SK-N-SH treated with all-trans-retinoic acid at 6 μM for 48 hours (cell line): ENCODE measurements at regions not wholly inside any gene's neighbourhood (a gene's known extent, or its start where the extent isn't known, plus 50 kb on each side); places are given as distances from the start of the nearest gene placed in this dataset.

Experiments used
- ATAC-seq: fragments of 200-7000 bp; cut with Tn5 transposase; 3 replicates; pipeline ENCODE4 v1.9.1; 2020; ENCODE audit warnings: mild to moderate bottlenecking, moderate library complexity
- ARNTL ChIP-seq: fragments of 450-650 bp; formaldehyde crosslinking; IDR thresholded peaks from 2 replicates; pipeline ENCODE4 v1.5.0; 2020; ENCODE audit warnings: low read depth, mild to moderate bottlenecking, moderate library complexity, borderline replicate concordance
- BACH2 ChIP-seq: fragments of 250-450 bp; sonication (Bioruptor Pico); IDR thresholded peaks from 2 replicates; pipeline ENCODE4 v1.9.0; 2021; ENCODE audit warnings: mild to moderate bottlenecking, borderline replicate concordance
- CREB5 ChIP-seq: fragments of 250-450 bp; sonication (Bioruptor Pico); IDR thresholded peaks from 2 replicates; pipeline ENCODE4 v1.5.1; 2020; ENCODE audit warnings: low read depth, mild to moderate bottlenecking, moderate library complexity
- CSDC2 ChIP-seq: fragments of 250-450 bp; sonication (Bioruptor Pico); IDR thresholded peaks from 2 replicates; pipeline ENCODE4 v1.5.0; 2020; ENCODE audit warnings: mild to moderate bottlenecking, moderate library complexity
- ESRRG ChIP-seq: fragments of 250-450 bp; sonication (Bioruptor Pico); IDR thresholded peaks from 2 replicates; pipeline ENCODE4 v1.6.1; 2021; ENCODE audit warnings: mild to moderate bottlenecking
- GLIS3 ChIP-seq: fragments of 250-450 bp; sonication (Bioruptor Pico); IDR thresholded peaks from 2 replicates; pipeline ENCODE4 v1.5.0; 2020; ENCODE audit warnings: mild to moderate bottlenecking, moderate library complexity
- ISL1 ChIP-seq: fragments of 250-450 bp; sonication (Bioruptor Pico); IDR thresholded peaks from 2 replicates; pipeline ENCODE4 v2.1.2; 2022; ENCODE audit warnings: mild to moderate bottlenecking, moderate library complexity
- POU6F1 ChIP-seq: fragments of 250-450 bp; sonication (Bioruptor Pico); IDR thresholded peaks from 2 replicates; pipeline ENCODE4 v1.8.0; 2021; ENCODE audit warnings: low read depth, mild to moderate bottlenecking, moderate library complexity, borderline replicate concordance
- PPARA ChIP-seq: fragments of 250-450 bp; sonication (Bioruptor Pico); IDR thresholded peaks from 2 replicates; pipeline ENCODE4 v1.5.0; 2020; ENCODE audit warnings: mild to moderate bottlenecking, borderline replicate concordance
- RARB ChIP-seq: fragments of 250-450 bp; sonication (Bioruptor Pico); IDR thresholded peaks from 2 replicates; pipeline ENCODE4 v1.8.0; 2021; ENCODE audit warnings: mild to moderate bottlenecking, moderate library complexity
- SNAI2 ChIP-seq: fragments of 250-450 bp; sonication (Bioruptor Pico); IDR thresholded peaks from 2 replicates; pipeline ENCODE4 v1.5.0; 2020; ENCODE audit warnings: mild to moderate bottlenecking, moderate library complexity
- TCF4 ChIP-seq: fragments of 250-450 bp; sonication (Bioruptor Pico); IDR thresholded peaks from 2 replicates; pipeline ENCODE4 v1.8.0; 2021; ENCODE audit warnings: mild to moderate bottlenecking, moderate library complexity, borderline replicate concordance
- TOX ChIP-seq: fragments of 250-450 bp; sonication (Bioruptor Pico); IDR thresholded peaks from 2 replicates; pipeline ENCODE4 v1.8.0; 2021; ENCODE audit warnings: mild to moderate bottlenecking, moderate library complexity, borderline replicate concordance
- TSHZ2 ChIP-seq: fragments of 250-450 bp; sonication (Bioruptor Pico); IDR thresholded peaks from 2 replicates; pipeline ENCODE4 v1.5.0; 2020; ENCODE audit warnings: mild to moderate bottlenecking, moderate library complexity
- ZC3H10 ChIP-seq: fragments of 250-450 bp; sonication (Bioruptor Pico); IDR thresholded peaks from 2 replicates; pipeline ENCODE4 v1.5.1; 2021; ENCODE audit warnings: mild to moderate bottlenecking, moderate library complexity
- ZFP3 ChIP-seq: fragments of 250-450 bp; sonication (Bioruptor Pico); IDR thresholded peaks from 2 replicates; pipeline ENCODE4 v1.5.0; 2020; ENCODE audit warnings: mild to moderate bottlenecking, moderate library complexity
- ZFP30 ChIP-seq: fragments of 450-650 bp; formaldehyde crosslinking; IDR thresholded peaks from 2 replicates; pipeline ENCODE4 v1.5.0; 2022; ENCODE audit warnings: mild to moderate bottlenecking, moderate library complexity
- ZNF565 ChIP-seq: fragments of 450-650 bp; formaldehyde crosslinking; conservative IDR thresholded peaks from 2 replicates; pipeline ENCODE4 v1.5.0; 2020; ENCODE audit warnings: low read depth, mild to moderate bottlenecking, moderate library complexity
- TF ChIP-seq, protein P1 (sequence below): fragments of 250-450 bp; sonication (Bioruptor Pico); IDR thresholded peaks from 2 replicates; pipeline ENCODE4 v1.5.1; 2021; ENCODE audit warnings: mild to moderate bottlenecking, moderate library complexity

GRCh38 chr3:43817064-43817463 lies 126.3 kb downstream of the ABHD5 start:
- no peak for TF ChIP-seq RARB (CRISPR knock-in tag)
- TF ChIP-seq GLIS3, result no peak
- TF ChIP-seq ZFP3 (CRISPR knock-in tag), result no peak
- TF ChIP-seq TCF4 (CRISPR knock-in tag), result no peak
- TF ChIP-seq TSHZ2 (CRISPR knock-in tag), result no peak
- TF ChIP-seq TOX (CRISPR knock-in tag), result no peak
- TF ChIP-seq BACH2, result no peak
- TF ChIP-seq PPARA (CRISPR knock-in tag), result no peak
- TF ChIP-seq, all 23 proteins: peak for 0
- ATAC-seq, result no peak

- TF ChIP-seq SNAI2 (CRISPR knock-in tag), result no peak
- TF ChIP-seq ZNF565 (CRISPR knock-in tag), result no peak
- TF ChIP-seq ZFP3 (CRISPR knock-in tag), result no peak
- no peak for TF ChIP-seq ZC3H10 (CRISPR knock-in tag)
- TF ChIP-seq ISL1, result no peak
- no peak for TF ChIP-seq ESRRG (CRISPR knock-in tag)
- no peak for TF ChIP-seq POU6F1
- TF ChIP-seq CREB5, result no peak
- TF ChIP-seq, all 23 proteins: peak for 0
- no peak for ATAC-seq
Observed at GRCh38 chr3:43817825-43818224, 127.1 kb downstream of the ABHD5 start.

GRCh38 chr3:43818229-43818628 lies 127.5 kb downstream of the ABHD5 start:
- TF ChIP-seq GLIS3 (no peak), CREB5 (no peak), ESRRG (CRISPR knock-in tag) (no peak), RARB (CRISPR knock-in tag) (no peak), ARNTL (CRISPR knock-in tag) (no peak), CSDC2 (CRISPR knock-in tag) (no peak), PPARA (CRISPR knock-in tag) (no peak), TCF4 (CRISPR knock-in tag) (no peak), ISL1 (no peak)
- TF ChIP-seq, protein P1, sequence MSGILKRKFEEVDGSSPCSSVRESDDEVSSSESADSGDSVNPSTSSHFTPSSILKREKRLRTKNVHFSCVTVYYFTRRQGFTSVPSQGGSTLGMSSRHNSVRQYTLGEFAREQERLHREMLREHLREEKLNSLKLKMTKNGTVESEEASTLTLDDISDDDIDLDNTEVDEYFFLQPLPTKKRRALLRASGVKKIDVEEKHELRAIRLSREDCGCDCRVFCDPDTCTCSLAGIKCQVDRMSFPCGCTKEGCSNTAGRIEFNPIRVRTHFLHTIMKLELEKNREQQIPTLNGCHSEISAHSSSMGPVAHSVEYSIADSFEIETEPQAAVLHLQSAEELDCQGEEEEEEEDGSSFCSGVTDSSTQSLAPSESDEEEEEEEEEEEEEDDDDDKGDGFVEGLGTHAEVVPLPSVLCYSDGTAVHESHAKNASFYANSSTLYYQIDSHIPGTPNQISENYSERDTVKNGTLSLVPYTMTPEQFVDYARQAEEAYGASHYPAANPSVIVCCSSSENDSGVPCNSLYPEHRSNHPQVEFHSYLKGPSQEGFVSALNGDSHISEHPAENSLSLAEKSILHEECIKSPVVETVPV, result no peak
- TF ChIP-seq, all 23 proteins: peak for 0
- ATAC-seq, result no peak

- TF ChIP-seq ESRRG (CRISPR knock-in tag), result no peak
- peak; percentile 92 for TF ChIP-seq ZFP30 (CRISPR knock-in tag)
- no peak for ATAC-seq
Observed at GRCh38 chr3:43838009-43838758, 147.4 kb downstream of the ABHD5 start.
